SK-N-SH treated with all-trans-retinoic acid at 6 μM for 48 hours (cell line): ENCODE measurements at regions not wholly inside any gene's neighbourhood (a gene's known extent, or its start where the extent isn't known, plus 50 kb on each side); places are given as distances from the start of the nearest gene placed in this dataset.

Experiments
- ATAC-seq: fragments of 200-7000 bp; cut with Tn5 transposase; 3 replicates; pipeline ENCODE4 v1.9.1; 2020; ENCODE audit warnings: mild to moderate bottlenecking, moderate library complexity
- ARNTL ChIP-seq: fragments of 450-650 bp; formaldehyde crosslinking; IDR thresholded peaks from 2 replicates; pipeline ENCODE4 v1.5.0; 2020; ENCODE audit warnings: low read depth, mild to moderate bottlenecking, moderate library complexity, borderline replicate concordance
- CSDC2 ChIP-seq: fragments of 250-450 bp; sonication (Bioruptor Pico); IDR thresholded peaks from 2 replicates; pipeline ENCODE4 v1.5.0; 2020; ENCODE audit warnings: mild to moderate bottlenecking, moderate library complexity
- ESRRG ChIP-seq: fragments of 250-450 bp; sonication (Bioruptor Pico); IDR thresholded peaks from 2 replicates; pipeline ENCODE4 v1.6.1; 2021; ENCODE audit warnings: mild to moderate bottlenecking
- GLIS3 ChIP-seq: fragments of 250-450 bp; sonication (Bioruptor Pico); IDR thresholded peaks from 2 replicates; pipeline ENCODE4 v1.5.0; 2020; ENCODE audit warnings: mild to moderate bottlenecking, moderate library complexity
- ISL1 ChIP-seq: fragments of 250-450 bp; sonication (Bioruptor Pico); IDR thresholded peaks from 2 replicates; pipeline ENCODE4 v2.1.2; 2022; ENCODE audit warnings: mild to moderate bottlenecking, moderate library complexity
- OSR1 ChIP-seq: fragments of 250-450 bp; sonication (Bioruptor Pico); IDR thresholded peaks from 2 replicates; pipeline ENCODE4 v1.8.0; 2022; ENCODE audit warnings: moderate library complexity, mild to moderate bottlenecking, inconsistent platforms
- PPARA ChIP-seq: fragments of 250-450 bp; sonication (Bioruptor Pico); IDR thresholded peaks from 2 replicates; pipeline ENCODE4 v1.5.0; 2020; ENCODE audit warnings: mild to moderate bottlenecking, borderline replicate concordance
- RARB ChIP-seq: fragments of 250-450 bp; sonication (Bioruptor Pico); IDR thresholded peaks from 2 replicates; pipeline ENCODE4 v1.8.0; 2021; ENCODE audit warnings: mild to moderate bottlenecking, moderate library complexity
- SNAI2 ChIP-seq: fragments of 250-450 bp; sonication (Bioruptor Pico); IDR thresholded peaks from 2 replicates; pipeline ENCODE4 v1.5.0; 2020; ENCODE audit warnings: mild to moderate bottlenecking, moderate library complexity
- TCF4 ChIP-seq: fragments of 250-450 bp; sonication (Bioruptor Pico); IDR thresholded peaks from 2 replicates; pipeline ENCODE4 v1.8.0; 2021; ENCODE audit warnings: mild to moderate bottlenecking, moderate library complexity, borderline replicate concordance
- TOX ChIP-seq: fragments of 250-450 bp; sonication (Bioruptor Pico); IDR thresholded peaks from 2 replicates; pipeline ENCODE4 v1.8.0; 2021; ENCODE audit warnings: mild to moderate bottlenecking, moderate library complexity, borderline replicate concordance
- ZC3H10 ChIP-seq: fragments of 250-450 bp; sonication (Bioruptor Pico); IDR thresholded peaks from 2 replicates; pipeline ENCODE4 v1.5.1; 2021; ENCODE audit warnings: mild to moderate bottlenecking, moderate library complexity
- ZFP30 ChIP-seq: fragments of 450-650 bp; formaldehyde crosslinking; IDR thresholded peaks from 2 replicates; pipeline ENCODE4 v1.5.0; 2022; ENCODE audit warnings: mild to moderate bottlenecking, moderate library complexity
- ZNF70 ChIP-seq: fragments of 450-650 bp; formaldehyde crosslinking; IDR thresholded peaks from 2 replicates; pipeline ENCODE4 v1.5.0; 2020; ENCODE audit warnings: mild to moderate bottlenecking, moderate library complexity
- ZNF8 ChIP-seq: fragments of 450-650 bp; formaldehyde crosslinking; IDR thresholded peaks from 2 replicates; pipeline ENCODE4 v1.5.0; 2020; ENCODE audit warnings: mild to moderate bottlenecking, moderate library complexity
- TF ChIP-seq, protein P1 (sequence below): fragments of 250-450 bp; sonication (Bioruptor Pico); IDR thresholded peaks from 2 replicates; pipeline ENCODE4 v1.8.0; 2021; ENCODE audit warnings: low read depth, mild to moderate bottlenecking, moderate library complexity, borderline replicate concordance
- TF ChIP-seq, protein P2 (sequence below): fragments of 250-450 bp; sonication (Bioruptor Pico); IDR thresholded peaks from 2 replicates; pipeline ENCODE4 v1.8.0; 2020; ENCODE audit warnings: mild to moderate bottlenecking, moderate library complexity, borderline replicate concordance
- TF ChIP-seq, protein P3 (sequence below): fragments of 250-450 bp; sonication (Bioruptor Pico); IDR thresholded peaks from 2 replicates; pipeline ENCODE4 v1.5.1; 2020; ENCODE audit warnings: low read depth, mild to moderate bottlenecking, moderate library complexity
- TF ChIP-seq, protein P4 (sequence below): fragments of 250-450 bp; sonication (Bioruptor Pico); IDR thresholded peaks from 2 replicates; pipeline ENCODE4 v1.5.1; 2021; ENCODE audit warnings: mild to moderate bottlenecking, moderate library complexity
- TF ChIP-seq, protein P5 (sequence below): fragments of 250-450 bp; sonication (Bioruptor Pico); IDR thresholded peaks from 2 replicates; pipeline ENCODE4 v1.5.0; 2020; ENCODE audit warnings: mild to moderate bottlenecking, moderate library complexity

DNA sequence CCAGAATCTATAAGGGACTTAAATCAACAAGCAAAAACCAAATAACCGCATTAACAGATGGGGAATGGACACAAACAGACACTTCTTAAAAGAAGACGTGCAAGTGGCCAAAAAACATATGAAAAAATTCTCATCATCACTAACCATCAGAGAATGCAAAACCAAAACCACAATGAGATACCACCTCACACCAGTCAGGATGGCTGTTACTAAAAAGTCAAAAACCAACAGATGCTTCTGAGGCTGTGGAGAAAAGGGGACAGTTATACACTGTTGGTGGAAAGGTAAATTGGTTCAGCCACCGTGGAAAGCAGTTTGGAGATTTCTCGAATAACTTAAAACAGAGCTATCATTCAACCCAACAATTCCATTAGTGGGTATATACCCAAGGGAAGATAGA, 124.9 kb upstream of the OLIG2 start:
- no peak for ATAC-seq
- TF ChIP-seq, protein P1, sequence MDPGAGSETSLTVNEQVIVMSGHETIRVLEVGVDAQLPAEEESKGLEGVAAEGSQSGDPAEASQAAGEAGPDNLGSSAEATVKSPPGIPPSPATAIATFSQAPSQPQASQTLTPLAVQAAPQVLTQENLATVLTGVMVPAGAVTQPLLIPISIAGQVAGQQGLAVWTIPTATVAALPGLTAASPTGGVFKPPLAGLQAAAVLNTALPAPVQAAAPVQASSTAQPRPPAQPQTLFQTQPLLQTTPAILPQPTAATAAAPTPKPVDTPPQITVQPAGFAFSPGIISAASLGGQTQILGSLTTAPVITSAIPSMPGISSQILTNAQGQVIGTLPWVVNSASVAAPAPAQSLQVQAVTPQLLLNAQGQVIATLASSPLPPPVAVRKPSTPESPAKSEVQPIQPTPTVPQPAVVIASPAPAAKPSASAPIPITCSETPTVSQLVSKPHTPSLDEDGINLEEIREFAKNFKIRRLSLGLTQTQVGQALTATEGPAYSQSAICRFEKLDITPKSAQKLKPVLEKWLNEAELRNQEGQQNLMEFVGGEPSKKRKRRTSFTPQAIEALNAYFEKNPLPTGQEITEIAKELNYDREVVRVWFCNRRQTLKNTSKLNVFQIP (CRISPR knock-in tag) = no peak
- no peak for TF ChIP-seq OSR1 (CRISPR knock-in tag)
- TF ChIP-seq, protein P2, sequence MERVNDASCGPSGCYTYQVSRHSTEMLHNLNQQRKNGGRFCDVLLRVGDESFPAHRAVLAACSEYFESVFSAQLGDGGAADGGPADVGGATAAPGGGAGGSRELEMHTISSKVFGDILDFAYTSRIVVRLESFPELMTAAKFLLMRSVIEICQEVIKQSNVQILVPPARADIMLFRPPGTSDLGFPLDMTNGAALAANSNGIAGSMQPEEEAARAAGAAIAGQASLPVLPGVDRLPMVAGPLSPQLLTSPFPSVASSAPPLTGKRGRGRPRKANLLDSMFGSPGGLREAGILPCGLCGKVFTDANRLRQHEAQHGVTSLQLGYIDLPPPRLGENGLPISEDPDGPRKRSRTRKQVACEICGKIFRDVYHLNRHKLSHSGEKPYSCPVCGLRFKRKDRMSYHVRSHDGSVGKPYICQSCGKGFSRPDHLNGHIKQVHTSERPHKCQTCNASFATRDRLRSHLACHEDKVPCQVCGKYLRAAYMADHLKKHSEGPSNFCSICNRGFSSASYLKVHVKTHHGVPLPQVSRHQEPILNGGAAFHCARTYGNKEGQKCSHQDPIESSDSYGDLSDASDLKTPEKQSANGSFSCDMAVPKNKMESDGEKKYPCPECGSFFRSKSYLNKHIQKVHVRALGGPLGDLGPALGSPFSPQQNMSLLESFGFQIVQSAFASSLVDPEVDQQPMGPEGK (CRISPR knock-in tag) = no peak
- TF ChIP-seq TOX (CRISPR knock-in tag) = no peak
- TF ChIP-seq SNAI2 (CRISPR knock-in tag) = no peak
- TF ChIP-seq, protein P3, sequence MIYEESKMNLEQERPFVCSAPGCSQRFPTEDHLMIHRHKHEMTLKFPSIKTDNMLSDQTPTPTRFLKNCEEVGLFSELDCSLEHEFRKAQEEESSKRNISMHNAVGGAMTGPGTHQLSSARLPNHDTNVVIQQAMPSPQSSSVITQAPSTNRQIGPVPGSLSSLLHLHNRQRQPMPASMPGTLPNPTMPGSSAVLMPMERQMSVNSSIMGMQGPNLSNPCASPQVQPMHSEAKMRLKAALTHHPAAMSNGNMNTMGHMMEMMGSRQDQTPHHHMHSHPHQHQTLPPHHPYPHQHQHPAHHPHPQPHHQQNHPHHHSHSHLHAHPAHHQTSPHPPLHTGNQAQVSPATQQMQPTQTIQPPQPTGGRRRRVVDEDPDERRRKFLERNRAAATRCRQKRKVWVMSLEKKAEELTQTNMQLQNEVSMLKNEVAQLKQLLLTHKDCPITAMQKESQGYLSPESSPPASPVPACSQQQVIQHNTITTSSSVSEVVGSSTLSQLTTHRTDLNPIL (CRISPR knock-in tag) = no peak
- no peak for TF ChIP-seq CSDC2 (CRISPR knock-in tag)
- TF ChIP-seq ZC3H10 (CRISPR knock-in tag) = no peak
- TF ChIP-seq ESRRG (CRISPR knock-in tag) = no peak
- no peak for TF ChIP-seq ARNTL (CRISPR knock-in tag)
- TF ChIP-seq ISL1 (CRISPR knock-in tag) = no peak
- no peak for TF ChIP-seq PPARA
- TF ChIP-seq TCF4 (CRISPR knock-in tag) = no peak
- TF ChIP-seq RARB (CRISPR knock-in tag) = no peak
- no peak for TF ChIP-seq ZFP30 (CRISPR knock-in tag)

DNA sequence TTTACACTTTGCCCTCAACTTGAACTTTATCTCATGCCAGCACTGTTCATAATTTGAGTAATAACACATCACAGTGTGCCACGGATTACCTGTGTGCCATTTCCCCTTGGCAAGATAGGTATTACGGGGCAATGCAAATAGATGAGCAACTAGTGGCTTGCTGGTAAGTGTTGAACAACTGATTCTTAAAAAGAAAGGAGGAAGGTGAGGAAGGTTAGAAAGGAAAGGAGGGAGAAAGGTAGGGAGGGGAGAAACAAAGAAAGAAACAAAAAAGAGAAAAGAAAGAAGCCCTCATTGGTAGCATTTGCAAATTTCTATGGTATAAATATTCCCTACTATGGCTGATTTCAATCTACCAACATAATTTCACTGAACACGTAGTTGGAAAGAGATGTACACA, 118.2 kb upstream of the OLIG2 start:
- no peak for ATAC-seq
- TF ChIP-seq, protein P4, sequence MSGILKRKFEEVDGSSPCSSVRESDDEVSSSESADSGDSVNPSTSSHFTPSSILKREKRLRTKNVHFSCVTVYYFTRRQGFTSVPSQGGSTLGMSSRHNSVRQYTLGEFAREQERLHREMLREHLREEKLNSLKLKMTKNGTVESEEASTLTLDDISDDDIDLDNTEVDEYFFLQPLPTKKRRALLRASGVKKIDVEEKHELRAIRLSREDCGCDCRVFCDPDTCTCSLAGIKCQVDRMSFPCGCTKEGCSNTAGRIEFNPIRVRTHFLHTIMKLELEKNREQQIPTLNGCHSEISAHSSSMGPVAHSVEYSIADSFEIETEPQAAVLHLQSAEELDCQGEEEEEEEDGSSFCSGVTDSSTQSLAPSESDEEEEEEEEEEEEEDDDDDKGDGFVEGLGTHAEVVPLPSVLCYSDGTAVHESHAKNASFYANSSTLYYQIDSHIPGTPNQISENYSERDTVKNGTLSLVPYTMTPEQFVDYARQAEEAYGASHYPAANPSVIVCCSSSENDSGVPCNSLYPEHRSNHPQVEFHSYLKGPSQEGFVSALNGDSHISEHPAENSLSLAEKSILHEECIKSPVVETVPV (CRISPR knock-in tag) = no peak
- TF ChIP-seq, protein P1 (CRISPR knock-in tag) = no peak
- TF ChIP-seq PPARA = no peak
- TF ChIP-seq ZNF70 (CRISPR knock-in tag) = no peak
- TF ChIP-seq GLIS3 (CRISPR knock-in tag) = no peak
- no peak for TF ChIP-seq ZFP30 (CRISPR knock-in tag)
- no peak for TF ChIP-seq ZC3H10 (CRISPR knock-in tag)
- no peak for TF ChIP-seq ZNF8
- TF ChIP-seq ESRRG (CRISPR knock-in tag) = no peak
- TF ChIP-seq, protein P5, sequence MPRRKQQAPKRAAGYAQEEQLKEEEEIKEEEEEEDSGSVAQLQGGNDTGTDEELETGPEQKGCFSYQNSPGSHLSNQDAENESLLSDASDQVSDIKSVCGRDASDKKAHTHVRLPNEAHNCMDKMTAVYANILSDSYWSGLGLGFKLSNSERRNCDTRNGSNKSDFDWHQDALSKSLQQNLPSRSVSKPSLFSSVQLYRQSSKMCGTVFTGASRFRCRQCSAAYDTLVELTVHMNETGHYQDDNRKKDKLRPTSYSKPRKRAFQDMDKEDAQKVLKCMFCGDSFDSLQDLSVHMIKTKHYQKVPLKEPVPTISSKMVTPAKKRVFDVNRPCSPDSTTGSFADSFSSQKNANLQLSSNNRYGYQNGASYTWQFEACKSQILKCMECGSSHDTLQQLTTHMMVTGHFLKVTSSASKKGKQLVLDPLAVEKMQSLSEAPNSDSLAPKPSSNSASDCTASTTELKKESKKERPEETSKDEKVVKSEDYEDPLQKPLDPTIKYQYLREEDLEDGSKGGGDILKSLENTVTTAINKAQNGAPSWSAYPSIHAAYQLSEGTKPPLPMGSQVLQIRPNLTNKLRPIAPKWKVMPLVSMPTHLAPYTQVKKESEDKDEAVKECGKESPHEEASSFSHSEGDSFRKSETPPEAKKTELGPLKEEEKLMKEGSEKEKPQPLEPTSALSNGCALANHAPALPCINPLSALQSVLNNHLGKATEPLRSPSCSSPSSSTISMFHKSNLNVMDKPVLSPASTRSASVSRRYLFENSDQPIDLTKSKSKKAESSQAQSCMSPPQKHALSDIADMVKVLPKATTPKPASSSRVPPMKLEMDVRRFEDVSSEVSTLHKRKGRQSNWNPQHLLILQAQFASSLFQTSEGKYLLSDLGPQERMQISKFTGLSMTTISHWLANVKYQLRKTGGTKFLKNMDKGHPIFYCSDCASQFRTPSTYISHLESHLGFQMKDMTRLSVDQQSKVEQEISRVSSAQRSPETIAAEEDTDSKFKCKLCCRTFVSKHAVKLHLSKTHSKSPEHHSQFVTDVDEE = no peak
- TF ChIP-seq TOX (CRISPR knock-in tag) = no peak

DNA sequence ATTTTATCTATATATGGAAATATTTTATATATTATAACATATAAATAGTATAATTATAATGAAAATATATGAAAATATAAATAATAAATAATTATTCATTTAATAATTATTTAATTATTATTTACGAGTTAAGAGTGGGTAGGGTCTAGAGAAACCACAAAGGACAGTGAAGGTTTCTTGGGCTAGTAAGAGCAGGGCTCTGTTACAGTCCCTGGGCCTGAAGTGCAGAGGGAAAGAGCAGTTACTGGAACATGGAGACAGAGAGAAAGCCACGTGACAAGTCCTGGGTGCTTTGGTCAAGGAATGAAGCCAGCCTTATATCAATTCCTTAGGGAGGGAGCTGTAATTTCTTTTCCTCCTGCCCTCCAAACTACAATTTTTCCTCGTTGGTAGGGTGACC, 117.2 kb upstream of the OLIG2 start:
- TF ChIP-seq ISL1 (CRISPR knock-in tag) = no peak
- no peak for TF ChIP-seq OSR1 (CRISPR knock-in tag)

More for the DNA sequence above, 117.2 kb upstream of the OLIG2 start:
- no peak for ATAC-seq
